Fibroblast of villous mesenchyme (primary cell): ENCODE measurements at regions not wholly inside any gene's neighbourhood (a gene's known extent, or its start where the extent isn't known, plus 50 kb on each side); places are given as distances from the start of the nearest gene placed in this dataset.

Experiments used
- DNase-seq: peaks from one replicate; pipeline ENCODE4 v3.0.0-alpha.2; 2010; ENCODE audit warnings: low read depth
- H3K4me3 ChIP-seq: 2 replicates; pipeline ENCODE4 v1.5.1; 2011; ENCODE audit warnings: low read depth, mild to moderate bottlenecking, low read length
- TF ChIP-seq, protein P1 (sequence below): IDR thresholded peaks from 2 replicates; pipeline ENCODE4 v1.5.1; 2012; ENCODE audit warnings: low read depth, mild to moderate bottlenecking, low read length; ENCODE audit not compliant: insufficient read depth

DNA sequence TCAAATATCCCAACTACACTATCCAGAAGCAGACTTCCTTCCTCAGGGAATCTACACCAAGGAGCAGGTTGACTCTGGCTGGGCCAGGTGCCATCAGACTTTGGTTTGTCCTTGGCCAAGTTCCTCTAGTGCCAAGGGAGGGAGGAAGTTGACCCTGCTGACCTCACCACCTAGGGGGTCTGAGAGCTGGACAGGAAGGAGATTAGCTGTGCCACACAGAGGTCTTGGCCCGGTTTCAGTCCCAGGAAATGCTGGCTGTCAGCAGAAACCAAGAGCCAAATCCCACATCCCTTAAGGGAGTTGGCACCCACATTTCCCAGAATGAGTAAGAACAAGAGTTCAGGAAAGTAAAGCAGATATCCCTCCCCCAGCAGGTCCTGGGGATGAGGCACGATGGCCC is 178.2 kb downstream of the SALL1 start:
- H3K4me3 ChIP-seq: no peak overlapping the region
- no peak for DNase-seq
- TF ChIP-seq, protein P1, sequence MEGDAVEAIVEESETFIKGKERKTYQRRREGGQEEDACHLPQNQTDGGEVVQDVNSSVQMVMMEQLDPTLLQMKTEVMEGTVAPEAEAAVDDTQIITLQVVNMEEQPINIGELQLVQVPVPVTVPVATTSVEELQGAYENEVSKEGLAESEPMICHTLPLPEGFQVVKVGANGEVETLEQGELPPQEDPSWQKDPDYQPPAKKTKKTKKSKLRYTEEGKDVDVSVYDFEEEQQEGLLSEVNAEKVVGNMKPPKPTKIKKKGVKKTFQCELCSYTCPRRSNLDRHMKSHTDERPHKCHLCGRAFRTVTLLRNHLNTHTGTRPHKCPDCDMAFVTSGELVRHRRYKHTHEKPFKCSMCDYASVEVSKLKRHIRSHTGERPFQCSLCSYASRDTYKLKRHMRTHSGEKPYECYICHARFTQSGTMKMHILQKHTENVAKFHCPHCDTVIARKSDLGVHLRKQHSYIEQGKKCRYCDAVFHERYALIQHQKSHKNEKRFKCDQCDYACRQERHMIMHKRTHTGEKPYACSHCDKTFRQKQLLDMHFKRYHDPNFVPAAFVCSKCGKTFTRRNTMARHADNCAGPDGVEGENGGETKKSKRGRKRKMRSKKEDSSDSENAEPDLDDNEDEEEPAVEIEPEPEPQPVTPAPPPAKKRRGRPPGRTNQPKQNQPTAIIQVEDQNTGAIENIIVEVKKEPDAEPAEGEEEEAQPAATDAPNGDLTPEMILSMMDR: no peak

DNA sequence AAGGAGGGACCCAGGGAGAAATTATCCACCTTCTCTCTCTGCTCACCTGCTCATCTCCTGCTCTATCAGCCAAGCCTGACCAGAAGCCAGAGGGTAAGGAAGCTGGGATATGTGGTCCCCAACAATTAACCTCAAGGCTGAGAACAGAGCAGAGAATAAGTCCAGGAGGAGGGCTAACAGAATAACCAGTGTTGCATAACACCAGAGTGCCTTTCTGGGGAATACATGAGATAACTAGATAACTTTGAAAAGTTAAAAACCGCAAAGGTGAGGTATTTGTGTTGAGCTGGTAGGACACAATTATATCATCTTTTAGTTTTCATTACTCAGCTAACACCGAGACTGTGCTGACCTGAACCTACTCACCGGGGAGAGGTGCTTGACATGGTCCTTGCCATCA is 180.8 kb downstream of the SALL1 start:
- no peak overlapping the region for H3K4me3 ChIP-seq
- no peak for DNase-seq
- TF ChIP-seq, protein P1: no peak

DNA sequence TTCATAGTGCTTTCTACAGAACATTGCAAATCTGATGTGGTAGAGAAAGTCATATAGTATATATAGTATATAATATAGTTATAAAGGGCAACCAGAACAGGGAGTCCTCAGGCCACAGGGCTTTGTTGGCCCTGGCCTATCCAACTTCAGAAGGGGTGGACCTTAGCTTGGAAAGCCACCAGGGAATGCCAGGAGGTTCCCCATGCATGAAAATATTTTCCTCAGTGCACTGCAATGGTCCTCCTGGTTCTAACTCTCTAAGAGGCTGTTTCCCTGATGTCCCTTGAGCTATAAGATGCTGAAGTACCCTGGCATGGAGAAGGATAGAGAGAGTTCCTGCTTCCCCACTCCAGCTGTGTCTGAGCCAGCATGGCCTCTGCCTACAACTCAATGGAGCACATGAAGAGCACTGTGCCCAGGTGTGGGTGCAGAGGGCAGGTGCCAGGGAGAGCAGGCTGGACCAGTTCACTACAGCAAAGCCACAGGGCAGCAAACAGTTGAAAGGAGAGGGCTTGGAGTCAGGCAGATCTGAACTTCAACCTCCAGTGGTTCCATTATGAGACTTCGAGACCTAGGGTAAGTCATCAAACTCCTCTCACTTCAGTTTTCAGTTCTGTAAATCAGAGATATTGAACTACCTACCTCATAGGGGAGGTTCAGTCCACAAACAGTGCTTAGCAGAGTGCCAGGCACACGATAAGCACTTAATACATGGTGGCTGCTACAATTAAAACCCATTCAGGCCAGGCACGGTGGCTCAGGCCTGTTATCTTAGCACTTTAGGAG is 183.1 kb downstream of the SALL1 start:
- no peak for DNase-seq
- TF ChIP-seq, protein P1: no peak
- H3K4me3 ChIP-seq: no peak overlapping the region

DNA sequence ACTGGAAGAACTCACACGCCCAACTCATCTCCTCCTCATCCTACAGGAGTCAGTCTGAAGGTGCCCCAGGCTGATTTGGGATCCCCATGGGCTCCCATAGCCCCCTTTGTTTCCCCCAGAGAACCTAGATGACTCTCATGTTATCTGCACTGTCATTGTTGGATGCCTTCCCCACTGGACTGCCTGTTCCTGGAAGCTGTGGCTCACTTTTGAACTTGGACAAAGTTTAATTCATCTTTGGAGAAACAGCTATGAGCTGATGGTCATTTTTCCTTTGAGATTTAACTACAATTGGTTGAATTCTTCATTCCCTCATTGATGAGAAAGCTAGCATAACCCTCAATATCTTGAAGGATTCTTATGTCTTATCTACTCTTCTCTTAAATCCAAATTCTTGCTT is 186.6 kb downstream of the SALL1 start:
- DNase-seq: no peak
- TF ChIP-seq, protein P1: no peak
- no peak overlapping the region for H3K4me3 ChIP-seq

DNA sequence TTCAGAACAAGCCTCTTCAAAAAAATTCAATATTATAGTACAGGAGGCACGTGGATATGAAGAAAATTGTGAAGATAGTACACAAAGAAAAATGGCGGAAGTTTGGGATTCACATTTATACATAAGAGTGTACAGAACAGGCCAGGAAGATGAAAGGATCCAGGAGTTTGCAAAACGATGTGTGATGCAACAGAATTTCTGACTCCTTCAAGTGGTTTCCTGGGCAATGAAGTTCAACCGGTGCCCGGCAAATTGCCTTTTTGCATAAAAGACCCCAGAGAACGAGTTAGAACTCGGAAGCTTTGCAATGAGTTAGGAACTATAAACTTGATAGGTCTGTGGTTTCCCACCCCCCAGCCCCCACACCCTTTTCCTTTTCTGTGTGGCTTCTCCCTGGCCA is 189.1 kb downstream of the SALL1 start:
- TF ChIP-seq, protein P1: no peak
- DNase-seq: no peak
- no peak overlapping the region for H3K4me3 ChIP-seq

DNA sequence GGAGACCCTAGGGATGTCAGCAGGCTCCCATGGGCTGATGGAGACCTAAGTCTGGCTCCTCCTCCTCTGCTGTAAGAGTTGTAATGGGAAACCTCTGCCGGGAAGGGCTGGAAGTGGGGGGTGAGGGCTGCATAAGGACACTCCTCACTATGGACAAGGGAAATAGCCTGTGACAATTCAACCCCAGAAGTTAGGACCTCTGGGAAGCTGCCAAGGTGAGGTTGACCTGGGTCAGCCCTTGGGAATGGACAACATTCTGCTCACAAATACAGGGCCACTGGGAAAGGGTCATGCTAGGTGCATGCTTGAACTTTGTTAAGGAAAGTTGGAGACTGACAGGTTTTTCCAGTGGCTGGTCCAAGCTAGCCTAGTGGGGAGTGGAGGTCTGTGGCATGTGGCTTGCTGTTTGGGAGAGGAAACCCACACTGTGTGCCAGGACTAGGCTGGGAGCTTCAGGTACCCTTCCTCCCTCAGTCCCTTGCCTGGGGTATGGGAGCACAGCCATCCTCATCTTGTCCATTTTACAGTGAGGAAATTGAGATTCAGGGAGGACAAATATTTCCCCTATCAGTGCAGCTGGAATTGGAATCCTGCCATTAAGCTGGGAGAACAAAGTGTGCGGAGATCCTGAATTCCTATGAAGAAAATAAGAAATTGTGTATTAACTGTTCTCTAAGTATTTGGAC is 190.4 kb downstream of the SALL1 start:
- DNase-seq: no peak
- TF ChIP-seq, protein P1: no peak
- H3K4me3 ChIP-seq: no peak overlapping the region
